ENCODE measurements at regions not wholly inside any gene's neighbourhood (a gene's known extent, or its start where the extent isn't known, plus 50 kb on each side); places are given as distances from the start of the nearest gene placed in this dataset.

- CTCF ChIA-PET = no interaction called here
- POLR2A ChIA-PET = no interaction called here
- Mint-ChIP-seq H3K9me3 (no peaks in the 10 kb centered on the region), H3K27ac (no peak overlapping the region), H3K27me3 (no peaks in the 10 kb centered on the region), H3K4me3 (no peak overlapping the region), H3K4me1 (no peaks in the 10 kb centered on the region), H3K36me3 (ENCODE audit: low read depth) (no peaks in the 10 kb centered on the region)
- no peak for DNase-seq
These were observed 114.9 kb downstream of the RFC3 start for GRCh38 chr13:33932769-33933406.

- ChIA-PET CTCF (no interaction called here), POLR2A (no interaction called here)
- Mint-ChIP-seq H3K27ac (no peak overlapping the region), H3K27me3 (no peaks in the 10 kb centered on the region), H3K4me1 (no peaks in the 10 kb centered on the region), H3K9me3 (no peaks in the 10 kb centered on the region), H3K36me3 (ENCODE audit: low read depth) (no peaks in the 10 kb centered on the region), H3K4me3 (no peak overlapping the region)
- DNase-seq = no peak
These were observed 115.9 kb downstream of the RFC3 start for GRCh38 chr13:33933810-33934209.

GRCh38 chr13:33934343-33934742, 116.4 kb downstream of the RFC3 start:
- no peaks in the 10 kb centered on the region for H3K4me1 Mint-ChIP-seq
- POLR2A ChIA-PET = no interaction called here
- no peak overlapping the region for H3K27ac Mint-ChIP-seq
- CTCF ChIA-PET = no interaction called here
- no peaks in the 10 kb centered on the region for H3K9me3 Mint-ChIP-seq
- H3K27me3 Mint-ChIP-seq = no peaks in the 10 kb centered on the region
- H3K4me3 Mint-ChIP-seq = no peak overlapping the region
- no peak for DNase-seq
- no peaks in the 10 kb centered on the region for H3K36me3 Mint-ChIP-seq (ENCODE audit: low read depth)

- Mint-ChIP-seq H3K4me1 (no peaks in the 10 kb centered on the region), H3K9me3 (no peaks in the 10 kb centered on the region), H3K4me3 (no peak overlapping the region), H3K27me3 (no peaks in the 10 kb centered on the region), H3K36me3 (ENCODE audit: low read depth) (no peaks in the 10 kb centered on the region), H3K27ac (no peak overlapping the region)
- ChIA-PET POLR2A (no interaction called here), CTCF (no interaction called here)
- DNase-seq = no peak
These were observed 117.0 kb downstream of the RFC3 start for GRCh38 chr13:33934951-33935371.

GRCh38 chr13:33935969-33936368, 118.0 kb downstream of the RFC3 start:
- Mint-ChIP-seq H3K9me3 (no peaks in the 10 kb centered on the region), H3K4me3 (no peak overlapping the region), H3K4me1 (no peaks in the 10 kb centered on the region), H3K27me3 (no peaks in the 10 kb centered on the region), H3K36me3 (ENCODE audit: low read depth) (no peaks in the 10 kb centered on the region), H3K27ac (no peak overlapping the region)
- no peak for DNase-seq
- ChIA-PET CTCF (no interaction called here), POLR2A (no interaction called here)

- no peaks in the 10 kb centered on the region for H3K36me3 Mint-ChIP-seq (ENCODE audit: low read depth)
- no peak overlapping the region for H3K27ac Mint-ChIP-seq
- POLR2A ChIA-PET = no interaction called here
- no peaks in the 10 kb centered on the region for H3K27me3 Mint-ChIP-seq
- CTCF ChIA-PET = no interaction called here
- no peaks in the 10 kb centered on the region for H3K4me1 Mint-ChIP-seq
- H3K9me3 Mint-ChIP-seq = no peaks in the 10 kb centered on the region
- no peak for DNase-seq
- no peak overlapping the region for H3K4me3 Mint-ChIP-seq
These were observed 119.6 kb downstream of the RFC3 start for GRCh38 chr13:33937373-33938098.

GRCh38 chr13:33940256-33940655, 122.3 kb downstream of the RFC3 start:
- ChIA-PET CTCF (no interaction called here), POLR2A (no interaction called here)
- H3K27me3 Mint-ChIP-seq = no peaks in the 10 kb centered on the region

GRCh38 chr13:33940898-33941297, 122.9 kb downstream of the RFC3 start:
- Mint-ChIP-seq H3K4me3 (no peak overlapping the region), H3K9me3 (no peaks in the 10 kb centered on the region), H3K27me3 (no peaks in the 10 kb centered on the region), H3K27ac (no peak overlapping the region), H3K4me1 (no peaks in the 10 kb centered on the region), H3K36me3 (ENCODE audit: low read depth) (no peaks in the 10 kb centered on the region)
- CTCF ChIA-PET = no interaction called here
- POLR2A ChIA-PET = no interaction called here
- no peak for DNase-seq

More at GRCh38 chr13:33940256-33940655, 122.3 kb downstream of the RFC3 start:
- Mint-ChIP-seq H3K27ac (no peak overlapping the region), H3K4me1 (no peaks in the 10 kb centered on the region), H3K9me3 (no peaks in the 10 kb centered on the region), H3K4me3 (no peak overlapping the region), H3K36me3 (ENCODE audit: low read depth) (no peaks in the 10 kb centered on the region)
- no peak for DNase-seq

- DNase-seq = no peak
- Mint-ChIP-seq H3K4me1 (no peaks in the 10 kb centered on the region), H3K36me3 (ENCODE audit: low read depth) (no peaks in the 10 kb centered on the region), H3K4me3 (no peak overlapping the region), H3K27me3 (no peaks in the 10 kb centered on the region), H3K9me3 (no peaks in the 10 kb centered on the region), H3K27ac (no peak overlapping the region)
- CTCF ChIA-PET = no interaction called here
- POLR2A ChIA-PET = no interaction called here
These were observed 127.5 kb downstream of the RFC3 start for GRCh38 chr13:33945477-33945876.

GRCh38 chr13:33953203-33953602, 135.3 kb downstream of the RFC3 start:
- POLR2A ChIA-PET = no interaction called here
- H3K9me3 Mint-ChIP-seq = no peaks in the 10 kb centered on the region
- no peak overlapping the region for H3K4me3 Mint-ChIP-seq
- H3K4me1 Mint-ChIP-seq = no peaks in the 10 kb centered on the region
- H3K27me3 Mint-ChIP-seq = no peaks in the 10 kb centered on the region
- CTCF ChIA-PET = interaction anchor here (0.6 kb wide), 1 partner anchor 12 kb away, joined by 3 read pairs; no protein-coding TSS in a partner anchor
- H3K27ac Mint-ChIP-seq = no peak overlapping the region
- DNase-seq = no peak
- H3K36me3 Mint-ChIP-seq (ENCODE audit: low read depth) = no peaks in the 10 kb centered on the region

- H3K27me3 Mint-ChIP-seq = no peaks in the 10 kb centered on the region
- no peak for DNase-seq
- no peaks in the 10 kb centered on the region for H3K36me3 Mint-ChIP-seq (ENCODE audit: low read depth)
- no peaks in the 10 kb centered on the region for H3K4me1 Mint-ChIP-seq
- ChIA-PET POLR2A (no interaction called here), CTCF (no interaction called here)
- H3K27ac Mint-ChIP-seq = no peak overlapping the region
- H3K4me3 Mint-ChIP-seq = no peak overlapping the region
- H3K9me3 Mint-ChIP-seq = no peaks in the 10 kb centered on the region
These were observed 135.8 kb downstream of the RFC3 start for GRCh38 chr13:33953781-33954180.

- no peak for DNase-seq
These were observed 138.4 kb downstream of the RFC3 start for GRCh38 chr13:33956346-33956745.

GRCh38 chr13:33957497-33957905, 139.6 kb downstream of the RFC3 start:
- H3K4me3 Mint-ChIP-seq = no peak overlapping the region
- H3K4me1 Mint-ChIP-seq = no peaks in the 10 kb centered on the region
- ChIA-PET CTCF (no interaction called here), POLR2A (no interaction called here)
- no peak overlapping the region for H3K27ac Mint-ChIP-seq
- H3K36me3 Mint-ChIP-seq (ENCODE audit: low read depth) = no peaks in the 10 kb centered on the region
- H3K27me3 Mint-ChIP-seq = no peaks in the 10 kb centered on the region
- no peak for DNase-seq
- H3K9me3 Mint-ChIP-seq = no peaks in the 10 kb centered on the region

More at GRCh38 chr13:33956346-33956745, 138.4 kb downstream of the RFC3 start:
- CTCF ChIA-PET = no interaction called here
- no peaks in the 10 kb centered on the region for H3K36me3 Mint-ChIP-seq (ENCODE audit: low read depth)
- H3K27ac Mint-ChIP-seq = no peak overlapping the region
- no peaks in the 10 kb centered on the region for H3K4me1 Mint-ChIP-seq
- POLR2A ChIA-PET = no interaction called here
- H3K4me3 Mint-ChIP-seq = no peak overlapping the region
- no peaks in the 10 kb centered on the region for H3K27me3 Mint-ChIP-seq
- H3K9me3 Mint-ChIP-seq = no peaks in the 10 kb centered on the region

- no peak for DNase-seq
- ChIA-PET POLR2A (no interaction called here), CTCF (no interaction called here)
- Mint-ChIP-seq H3K27me3 (no peaks in the 10 kb centered on the region), H3K36me3 (ENCODE audit: low read depth) (no peaks in the 10 kb centered on the region), H3K4me1 (no peaks in the 10 kb centered on the region), H3K4me3 (no peak overlapping the region), H3K9me3 (no peaks in the 10 kb centered on the region), H3K27ac (no peak overlapping the region)
These were observed 141.0 kb downstream of the RFC3 start for GRCh38 chr13:33958964-33959363.
